ENCODE measurements at regions not wholly inside any gene's neighbourhood (a gene's known extent, or its start where the extent isn't known, plus 50 kb on each side); places are given as distances from the start of the nearest gene placed in this dataset.

DNA sequence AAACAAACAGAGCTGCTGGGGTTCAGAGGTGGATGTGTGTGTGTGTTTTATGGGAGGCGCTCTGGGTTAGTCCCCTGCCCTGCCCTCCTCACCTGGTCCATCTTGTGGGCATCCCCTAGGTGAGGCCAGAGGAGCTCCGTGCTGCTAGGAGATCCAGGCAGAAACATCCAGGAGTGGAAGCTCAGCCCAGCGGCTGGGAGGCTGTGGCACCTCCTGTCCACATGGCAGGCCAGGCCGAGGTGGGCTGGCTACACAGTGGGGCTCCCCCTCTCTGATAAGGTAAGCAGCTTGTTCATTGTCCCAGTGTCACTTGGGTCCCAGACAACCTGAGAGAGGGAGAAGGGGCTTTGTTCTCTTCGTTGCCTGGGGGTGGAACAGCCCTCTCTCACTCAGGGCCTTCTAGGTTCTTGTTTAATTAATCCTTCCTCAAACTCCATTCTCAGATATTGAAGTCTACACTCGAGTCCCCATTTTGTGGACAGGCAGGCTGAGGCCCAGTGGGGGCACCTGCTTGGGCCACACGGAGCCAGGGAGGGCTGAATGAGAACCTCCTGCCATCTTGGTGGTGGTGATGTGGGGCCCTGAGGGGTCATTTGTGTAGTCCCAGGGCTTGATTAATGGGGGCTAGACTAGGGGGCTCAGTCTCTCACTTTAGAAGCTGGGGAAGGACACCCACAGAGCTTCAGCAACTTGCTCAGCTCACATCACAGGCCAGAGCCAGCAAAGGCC lies 216.8 kb upstream of the GPR26 start:
- no peak overlapping the region for H3K27ac ChIP-seq (replicated peaks)
- no peaks in the 10 kb centered on the region for H3K27me3 ChIP-seq (ENCODE audit: insufficient read depth, poor library complexity, severe bottlenecking)
- no peak for DNase-seq (ENCODE audit: low read depth in 1 of 2, low spot score in 1 of 2)
- no peak overlapping the region for H3K4me3 ChIP-seq (replicated peaks; ENCODE audit: insufficient read depth, low read length)
- TF ChIP-seq POLR2AphosphoS5 (IDR thresholded peaks at IDR 0.05; ENCODE audit: low read depth) = no peak
- TF ChIP-seq GABPA (IDR thresholded peaks at IDR 0.05; ENCODE audit: low read depth) = no peak
- TF ChIP-seq, protein P1, sequence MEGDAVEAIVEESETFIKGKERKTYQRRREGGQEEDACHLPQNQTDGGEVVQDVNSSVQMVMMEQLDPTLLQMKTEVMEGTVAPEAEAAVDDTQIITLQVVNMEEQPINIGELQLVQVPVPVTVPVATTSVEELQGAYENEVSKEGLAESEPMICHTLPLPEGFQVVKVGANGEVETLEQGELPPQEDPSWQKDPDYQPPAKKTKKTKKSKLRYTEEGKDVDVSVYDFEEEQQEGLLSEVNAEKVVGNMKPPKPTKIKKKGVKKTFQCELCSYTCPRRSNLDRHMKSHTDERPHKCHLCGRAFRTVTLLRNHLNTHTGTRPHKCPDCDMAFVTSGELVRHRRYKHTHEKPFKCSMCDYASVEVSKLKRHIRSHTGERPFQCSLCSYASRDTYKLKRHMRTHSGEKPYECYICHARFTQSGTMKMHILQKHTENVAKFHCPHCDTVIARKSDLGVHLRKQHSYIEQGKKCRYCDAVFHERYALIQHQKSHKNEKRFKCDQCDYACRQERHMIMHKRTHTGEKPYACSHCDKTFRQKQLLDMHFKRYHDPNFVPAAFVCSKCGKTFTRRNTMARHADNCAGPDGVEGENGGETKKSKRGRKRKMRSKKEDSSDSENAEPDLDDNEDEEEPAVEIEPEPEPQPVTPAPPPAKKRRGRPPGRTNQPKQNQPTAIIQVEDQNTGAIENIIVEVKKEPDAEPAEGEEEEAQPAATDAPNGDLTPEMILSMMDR (IDR thresholded peaks at IDR 0.05; ENCODE audit: insufficient read depth, low read length) = no peak
- no peak for TF ChIP-seq SPI1 (IDR thresholded peaks at IDR 0.05; ENCODE audit: borderline replicate concordance, low read depth)
- no peak for TF ChIP-seq REST (IDR thresholded peaks at IDR 0.05; ENCODE audit: insufficient replicate concordance, low read depth)

DNA sequence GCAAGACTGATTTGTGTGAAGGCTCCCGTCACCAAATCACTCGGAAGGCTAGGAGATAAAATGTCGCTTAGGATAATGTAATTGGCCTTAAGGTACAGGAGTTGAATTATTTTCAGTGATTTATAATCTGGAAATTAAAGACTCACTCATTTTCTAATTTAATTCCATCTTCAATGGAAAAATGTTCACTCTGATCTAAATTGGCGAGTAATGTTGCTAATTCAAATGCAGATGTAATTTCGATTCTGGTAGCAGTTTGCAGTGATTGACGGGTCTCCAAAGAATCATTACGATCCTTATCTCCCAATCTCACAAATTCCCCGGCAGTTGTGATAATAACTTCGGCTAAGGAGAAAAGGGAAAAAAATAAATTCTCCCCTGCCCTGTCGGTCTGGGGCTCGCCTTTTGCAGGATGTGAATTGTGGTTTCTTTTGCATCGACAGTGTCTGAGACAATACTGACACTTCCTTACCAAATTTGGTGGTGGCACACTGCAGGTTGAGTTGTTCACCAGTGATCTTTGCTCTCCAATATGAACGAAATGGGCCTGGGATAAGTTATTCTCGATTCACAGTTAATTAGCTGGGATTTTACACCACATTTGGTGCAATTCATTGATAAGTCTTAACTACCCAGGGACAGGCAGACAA lies 215.1 kb upstream of the GPR26 start:
- no peak for TF ChIP-seq GABPA (IDR thresholded peaks at IDR 0.05; ENCODE audit: low read depth)
- TF ChIP-seq REST (IDR thresholded peaks at IDR 0.05; ENCODE audit: insufficient replicate concordance, low read depth) = no peak
- no peak for TF ChIP-seq POLR2AphosphoS5 (IDR thresholded peaks at IDR 0.05; ENCODE audit: low read depth)
- TF ChIP-seq, protein P1 (IDR thresholded peaks at IDR 0.05; ENCODE audit: insufficient read depth, low read length) = no peak
- DNase-seq (ENCODE audit: low read depth in 1 of 2, low spot score in 1 of 2) = no peak
- Histone ChIP-seq H3K27ac (replicated peaks) (no peak overlapping the region), H3K27me3 (ENCODE audit: insufficient read depth, poor library complexity, severe bottlenecking) (no peaks in the 10 kb centered on the region), H3K4me3 (replicated peaks; ENCODE audit: insufficient read depth, low read length) (no peak overlapping the region)

- Histone ChIP-seq H3K27me3 (ENCODE audit: insufficient read depth, poor library complexity, severe bottlenecking) (no peaks in the 10 kb centered on the region), H3K27ac (replicated peaks) (no peak overlapping the region), H3K4me3 (replicated peaks; ENCODE audit: insufficient read depth, low read length) (no peak overlapping the region)
- TF ChIP-seq GABPA (IDR thresholded peaks at IDR 0.05; ENCODE audit: low read depth) = no peak
- no peak for TF ChIP-seq POLR2AphosphoS5 (IDR thresholded peaks at IDR 0.05; ENCODE audit: low read depth)
- TF ChIP-seq SPI1 (IDR thresholded peaks at IDR 0.05; ENCODE audit: borderline replicate concordance, low read depth) = no peak
- no peak for TF ChIP-seq REST (IDR thresholded peaks at IDR 0.05; ENCODE audit: insufficient replicate concordance, low read depth)
- TF ChIP-seq, protein P1 (IDR thresholded peaks at IDR 0.05; ENCODE audit: insufficient read depth, low read length) = no peak
- no peak for DNase-seq (ENCODE audit: low read depth in 1 of 2, low spot score in 1 of 2)
Observed at GRCh38 chr10:123451618-123452245, 214.4 kb upstream of the GPR26 start.
